ENCODE measurements at regions not wholly inside any gene's neighbourhood (a gene's known extent, or its start where the extent isn't known, plus 50 kb on each side); places are given as distances from the start of the nearest gene placed in this dataset.
A peak's percentile ranks its signal among the peaks of the same experiment; 100 is the strongest.

DNA sequence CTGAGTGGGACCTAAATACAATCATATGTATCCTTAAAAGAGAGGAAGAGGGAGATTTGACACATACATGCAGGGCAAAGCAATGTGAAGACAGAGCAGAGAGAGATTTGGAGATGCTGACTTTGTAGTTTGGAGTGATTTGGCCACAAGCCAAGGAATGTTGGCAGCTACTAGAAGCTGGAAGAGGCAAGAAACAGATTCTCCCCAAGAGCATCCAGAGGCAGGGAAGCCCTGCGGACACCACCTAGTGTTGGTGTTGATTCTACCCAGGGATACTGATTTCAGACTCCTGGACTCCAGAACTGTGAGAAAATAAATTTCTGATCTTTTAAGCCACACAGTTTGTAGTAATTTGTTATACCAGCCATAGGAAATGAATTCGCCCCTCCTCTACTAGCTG lies 64.9 kb upstream of the OSMR start:
- Mint-ChIP-seq H3K4me3 (no peak overlapping the region), H3K27ac (no peak overlapping the region), H3K27me3 (ENCODE audit: insufficient read depth) (peaks cover 10% of the 10 kb centered on the region; the same call in 1 of the 2 replicates), H3K9me3 (no peaks in the 10 kb centered on the region), H3K36me3 (ENCODE audit: low read depth) (peaks cover 4% of the 10 kb centered on the region; the same call in 1 of the 2 replicates), H3K4me1 (ENCODE audit: low read depth) (peaks cover 29% of the 10 kb centered on the region)
- peak; percentile 27 for DNase-seq
- TF ChIP-seq, protein P1, sequence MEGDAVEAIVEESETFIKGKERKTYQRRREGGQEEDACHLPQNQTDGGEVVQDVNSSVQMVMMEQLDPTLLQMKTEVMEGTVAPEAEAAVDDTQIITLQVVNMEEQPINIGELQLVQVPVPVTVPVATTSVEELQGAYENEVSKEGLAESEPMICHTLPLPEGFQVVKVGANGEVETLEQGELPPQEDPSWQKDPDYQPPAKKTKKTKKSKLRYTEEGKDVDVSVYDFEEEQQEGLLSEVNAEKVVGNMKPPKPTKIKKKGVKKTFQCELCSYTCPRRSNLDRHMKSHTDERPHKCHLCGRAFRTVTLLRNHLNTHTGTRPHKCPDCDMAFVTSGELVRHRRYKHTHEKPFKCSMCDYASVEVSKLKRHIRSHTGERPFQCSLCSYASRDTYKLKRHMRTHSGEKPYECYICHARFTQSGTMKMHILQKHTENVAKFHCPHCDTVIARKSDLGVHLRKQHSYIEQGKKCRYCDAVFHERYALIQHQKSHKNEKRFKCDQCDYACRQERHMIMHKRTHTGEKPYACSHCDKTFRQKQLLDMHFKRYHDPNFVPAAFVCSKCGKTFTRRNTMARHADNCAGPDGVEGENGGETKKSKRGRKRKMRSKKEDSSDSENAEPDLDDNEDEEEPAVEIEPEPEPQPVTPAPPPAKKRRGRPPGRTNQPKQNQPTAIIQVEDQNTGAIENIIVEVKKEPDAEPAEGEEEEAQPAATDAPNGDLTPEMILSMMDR (IDR thresholded peaks at IDR 0.05) = no peak; the same call in 1 of the 2 replicates

DNA sequence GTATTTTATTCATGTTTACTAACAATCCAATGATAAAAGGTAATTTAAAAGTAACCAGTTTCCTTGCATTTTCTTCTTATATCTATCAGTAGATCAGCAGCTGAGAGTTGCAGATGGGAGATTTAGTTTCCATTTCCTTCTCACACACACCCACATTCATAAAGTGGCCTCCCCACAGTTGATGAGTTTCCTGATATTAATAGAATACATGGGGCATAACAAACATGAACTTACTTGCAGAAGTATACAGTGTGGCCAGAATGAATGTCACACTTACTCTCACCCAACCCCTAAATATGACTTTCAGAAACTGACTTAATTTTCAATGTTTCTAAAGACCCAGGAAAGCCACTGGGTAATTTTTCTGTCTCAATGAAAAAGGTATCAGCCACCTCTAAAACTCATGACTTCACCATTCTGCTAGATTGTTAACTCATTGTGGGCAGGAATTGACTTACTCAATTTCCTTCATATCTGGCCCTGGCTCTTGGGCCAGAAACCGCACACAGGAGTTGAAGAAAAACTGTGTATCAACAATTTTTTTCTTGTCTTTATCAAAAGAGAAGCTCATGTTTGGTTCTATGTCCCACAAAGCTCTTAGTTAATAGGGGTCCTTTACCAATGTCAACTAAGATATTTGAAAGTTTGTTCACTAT lies 63.5 kb upstream of the OSMR start:
- Mint-ChIP-seq H3K9me3 (no peaks in the 10 kb centered on the region), H3K27me3 (ENCODE audit: insufficient read depth) (peaks cover 2% of the 10 kb centered on the region; the same call in 1 of the 2 replicates), H3K36me3 (ENCODE audit: low read depth) (peaks cover 7% of the 10 kb centered on the region; the same call in 1 of the 2 replicates), H3K27ac (peak overlapping the region; percentile 92; the same call in 1 of the 2 replicates), H3K4me3 (peak overlapping the region; percentile 17; the same call in 1 of the 2 replicates), H3K4me1 (ENCODE audit: low read depth) (peaks cover 29% of the 10 kb centered on the region)
- DNase-seq = no peak
- TF ChIP-seq, protein P1 (IDR thresholded peaks at IDR 0.05) = no peak

DNA sequence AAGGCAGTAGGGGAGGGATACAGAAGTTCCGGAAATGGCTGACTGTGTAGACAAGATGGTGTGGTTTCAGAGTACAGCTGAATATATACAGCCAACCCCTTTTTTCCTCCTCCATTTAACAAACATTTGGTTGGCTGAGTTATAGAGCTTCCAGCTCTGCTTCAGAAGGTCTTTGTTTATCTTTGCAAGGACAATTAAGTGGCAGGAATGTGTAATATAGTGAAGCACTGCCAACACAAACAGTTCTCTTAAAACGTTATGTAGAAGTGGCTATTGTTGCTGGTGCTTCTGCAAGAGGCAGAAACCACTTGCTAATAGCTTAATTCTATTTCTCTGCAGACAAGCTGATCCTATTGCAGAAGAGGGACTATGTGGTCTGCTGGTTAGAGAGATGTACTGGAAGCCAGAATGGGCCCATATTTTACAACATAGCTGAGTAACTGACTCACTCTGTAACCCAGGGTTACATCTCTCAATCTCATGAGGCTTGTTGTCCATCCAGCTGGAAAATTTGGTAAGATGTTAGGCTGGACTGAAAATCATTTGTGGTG lies 62.7 kb upstream of the OSMR start:
- H3K4me3 Mint-ChIP-seq = peak overlapping the region; percentile 28; the same call in 1 of the 2 replicates
- H3K9me3 Mint-ChIP-seq = no peaks in the 10 kb centered on the region
- peaks cover 7% of the 10 kb centered on the region; the same call in 1 of the 2 replicates for H3K36me3 Mint-ChIP-seq (ENCODE audit: low read depth)
- DNase-seq = peak; percentile 91
- peaks cover 29% of the 10 kb centered on the region for H3K4me1 Mint-ChIP-seq (ENCODE audit: low read depth)
- H3K27ac Mint-ChIP-seq = peak overlapping the region; percentile 92
- H3K27me3 Mint-ChIP-seq (ENCODE audit: insufficient read depth) = no peaks in the 10 kb centered on the region; the same call in 1 of the 2 replicates
- TF ChIP-seq, protein P1 (IDR thresholded peaks at IDR 0.05) = peak; percentile 27; the same call in 1 of the 2 replicates

DNA sequence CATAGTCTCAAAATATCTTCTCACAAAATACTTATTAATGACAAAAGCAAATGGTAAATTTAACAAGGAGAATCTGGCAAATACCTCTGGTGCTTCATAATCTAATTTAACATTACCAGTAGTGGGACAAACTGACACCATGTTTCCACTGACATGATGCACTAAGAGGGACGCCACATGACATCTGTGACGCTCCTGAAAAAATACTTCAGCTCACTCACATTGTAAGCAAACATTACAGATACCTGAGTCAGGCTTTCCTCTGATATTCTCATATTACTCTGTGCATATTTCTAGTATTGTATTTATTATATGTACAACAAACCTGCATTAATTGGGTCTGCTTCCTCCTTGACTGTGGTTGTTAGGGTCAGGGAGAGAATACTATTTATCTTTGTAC lies 56.7 kb upstream of the OSMR start:
- H3K27me3 Mint-ChIP-seq (ENCODE audit: insufficient read depth) = peaks cover 28% of the 10 kb centered on the region
- no peak for DNase-seq
- peaks cover 7% of the 10 kb centered on the region; the same call in 1 of the 2 replicates for H3K36me3 Mint-ChIP-seq (ENCODE audit: low read depth)
- TF ChIP-seq, protein P1 (IDR thresholded peaks at IDR 0.05) = no peak
- H3K4me3 Mint-ChIP-seq = no peak overlapping the region
- no peak overlapping the region for H3K27ac Mint-ChIP-seq
- H3K9me3 Mint-ChIP-seq = no peaks in the 10 kb centered on the region
- H3K4me1 Mint-ChIP-seq (ENCODE audit: low read depth) = peaks cover under 1% of the 10 kb centered on the region; the same call in 1 of the 2 replicates

DNA sequence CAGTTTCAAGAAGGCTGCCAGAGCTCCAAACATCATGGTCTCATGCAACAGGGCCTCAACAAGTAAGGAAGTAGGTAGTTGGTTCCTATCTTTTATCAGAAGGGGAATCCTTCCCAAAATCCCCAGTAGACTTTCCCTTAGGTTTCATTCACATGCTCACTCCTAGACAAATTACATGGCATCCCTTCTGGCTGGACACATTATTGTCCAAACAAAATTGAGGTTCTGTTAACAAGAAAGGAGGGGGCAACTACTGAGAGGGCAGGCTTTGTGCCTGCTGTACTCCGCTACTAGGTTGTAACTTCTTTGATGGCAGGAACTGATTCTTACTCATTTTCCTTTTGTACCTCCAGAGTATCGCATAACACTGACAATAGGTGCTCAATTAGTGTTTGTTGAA lies 56.0 kb upstream of the OSMR start:
- no peak for DNase-seq
- Mint-ChIP-seq H3K27me3 (ENCODE audit: insufficient read depth) (peaks cover 29% of the 10 kb centered on the region), H3K4me3 (no peak overlapping the region), H3K27ac (no peak overlapping the region), H3K9me3 (no peaks in the 10 kb centered on the region), H3K36me3 (ENCODE audit: low read depth) (peaks cover 7% of the 10 kb centered on the region; the same call in 1 of the 2 replicates), H3K4me1 (ENCODE audit: low read depth) (no peaks in the 10 kb centered on the region)
- TF ChIP-seq, protein P1 (IDR thresholded peaks at IDR 0.05) = no peak
